Endothelial cell of umbilical vein (primary cell): ENCODE measurements at regions not wholly inside any gene's neighbourhood (a gene's known extent, or its start where the extent isn't known, plus 50 kb on each side); places are given as distances from the start of the nearest gene placed in this dataset.

ENCODE experiments used
- CTCF ChIP-seq, 2 donors: IDR thresholded peaks; 1 replicate in 1 of 2; 2 replicates in 1 of 2; pipeline ENCODE4 v1.5.1; 2011; ENCODE audit warnings: low read length in 2 of 2, mild to moderate bottlenecking in 2 of 2, moderate library complexity in 2 of 2, control low read depth in 1 of 2, inconsistent platforms in 1 of 2, low read depth in 1 of 2; ENCODE audit not compliant: insufficient read depth in 1 of 2; ENCODE audit errors: extremely low read depth in 1 of 2
- EZH2 ChIP-seq: IDR thresholded peaks from 2 replicates; pipeline ENCODE4 v1.6.1; 2012; ENCODE audit warnings: borderline replicate concordance, low read depth, mild to moderate bottlenecking, moderate library complexity, low read length, inconsistent platforms; ENCODE audit not compliant: severe bottlenecking
- FOS ChIP-seq: IDR thresholded peaks from 2 replicates; pipeline ENCODE4 v1.6.1; 2011; ENCODE audit warnings: mild to moderate bottlenecking, low read length, moderate library complexity, borderline replicate concordance; ENCODE audit not compliant: insufficient read depth
- JUN ChIP-seq: IDR thresholded peaks from 2 replicates; pipeline ENCODE4 v1.6.1; 2011; ENCODE audit warnings: borderline replicate concordance, low read depth; ENCODE audit not compliant: insufficient read length, insufficient read depth
- MAX ChIP-seq: IDR thresholded peaks from 2 replicates; pipeline ENCODE4 v1.6.1; 2011; ENCODE audit not compliant: insufficient read depth, insufficient read length
- MYC ChIP-seq: IDR thresholded peaks from one replicate; pipeline ENCODE4 v1.6.1; 2011; ENCODE audit warnings: mild to moderate bottlenecking, low read depth, low read length
- POLR2A ChIP-seq: IDR thresholded peaks from 2 replicates; pipeline ENCODE4 v1.6.1; 2012; ENCODE audit warnings: low read depth, mild to moderate bottlenecking, control low read depth, low read length
- POLR2AphosphoS5 ChIP-seq: IDR thresholded peaks from 2 replicates; pipeline ENCODE4 v1.6.1; 2012; ENCODE audit warnings: low read depth, mild to moderate bottlenecking, control low read depth, low read length, moderate library complexity; ENCODE audit not compliant: insufficient read depth

- TF ChIP-seq FOS (no peak), POLR2A (no peak), CTCF (IDR thresholded peaks at IDR 0.05; ENCODE audit: extremely low read depth in 1 of 2, insufficient read depth in 1 of 2, low read depth in 1 of 2, low read length in 2 of 2) (no peak), EZH2 (no peak), POLR2AphosphoS5 (no peak), MYC (no peak), JUN (no peak), MAX (no peak)
Measured at GRCh38 chr3:76753599-76753998, 286.3 kb upstream of the ROBO2 start.
